ENCODE measurements at regions not wholly inside any gene's neighbourhood (a gene's known extent, or its start where the extent isn't known, plus 50 kb on each side); places are given as distances from the start of the nearest gene placed in this dataset.

DNA sequence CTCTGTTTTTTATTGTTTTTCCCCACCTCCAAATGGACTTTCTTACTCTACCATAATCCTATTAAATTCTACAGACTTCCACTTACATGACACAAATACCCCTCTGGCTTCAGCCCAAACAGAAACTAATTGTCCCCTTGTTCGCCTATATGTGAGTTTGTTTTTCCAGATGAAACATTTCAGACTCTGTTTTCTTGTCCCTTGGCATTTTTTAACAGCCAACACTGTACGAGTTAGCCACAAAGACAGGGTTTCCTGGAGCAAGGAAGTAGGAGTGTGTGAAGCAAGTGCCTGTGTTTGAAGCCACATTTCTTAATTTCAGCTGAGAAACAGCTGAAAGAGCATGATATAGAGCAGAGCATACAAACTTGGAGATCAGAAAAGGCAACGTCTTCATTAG, 382.2 kb upstream of the CDH5 start:
- ChIA-PET POLR2A (no interaction called here), CTCF (no interaction called here)
- Histone ChIP-seq H3K27me3 (replicated peaks in 1 of 2; ENCODE audit: control insufficient read depth in 2 of 2, extremely low read depth in 1 of 2, insufficient read depth in 2 of 2, low read length in 1 of 2) (no peaks in the 10 kb centered on the region), H3K36me3 (ENCODE audit: control insufficient read depth in 2 of 2, extremely low read depth in 1 of 2, insufficient read depth in 1 of 2, low read length in 1 of 2) (no peaks in the 10 kb centered on the region), H3K4me1 (ENCODE audit: control insufficient read depth in 1 of 2, extremely low read depth in 1 of 2, insufficient read depth in 2 of 2, low read length in 2 of 2) (no peaks in the 10 kb centered on the region), H3K4me3 (ENCODE audit: control insufficient read depth in 1 of 2, extremely low read depth in 1 of 2, low read length in 1 of 2) (no peak overlapping the region), H3K9me3 (no peaks in the 10 kb centered on the region), H3K27ac (ENCODE audit: low read length) (no peak overlapping the region)
- 0% methylated on average over 1 of the region's 3 CpGs for WGBS (ENCODE audit: insufficient coverage)
- Mint-ChIP-seq H3K4me1 (no peaks in the 10 kb centered on the region), H3K36me3 (no peaks in the 10 kb centered on the region), H3K9me3 (peaks cover 0 to 10% (median 0%) of the 10 kb centered on the region in 3 donors), H3K27ac (no peak overlapping the region), H3K27me3 (peaks cover 2 to 14% of the 10 kb centered on the region in 2 donors), H3K4me3 (no peak overlapping the region)
- DNase-seq (no peak), ATAC-seq (replicated peaks in 1 of 4) (no peak)

GRCh38 chr16:65981057-65981456, 385.4 kb upstream of the CDH5 start:
- DNase-seq (no peak), ATAC-seq (replicated peaks in 1 of 4) (no peak)
- Mint-ChIP-seq H3K4me1 (no peaks in the 10 kb centered on the region), H3K36me3 (no peaks in the 10 kb centered on the region), H3K4me3 (no peak overlapping the region), H3K27ac (no peak overlapping the region), H3K27me3 (peaks cover 0 to 3% of the 10 kb centered on the region in 2 donors), H3K9me3 (peaks cover 0 to 4% (median 3%) of the 10 kb centered on the region in 3 donors)
- no CpG with 5 or more reads among the region's 2 CpGs for WGBS (ENCODE audit: insufficient coverage)
- no peaks in the 10 kb centered on the region for H3K9me3 ChIP-seq
- ChIA-PET POLR2A (no interaction called here), CTCF (no interaction called here)
- H3K27me3 ChIP-seq (replicated peaks in 1 of 2; ENCODE audit: control insufficient read depth in 2 of 2, extremely low read depth in 1 of 2, insufficient read depth in 2 of 2, low read length in 1 of 2) = no peaks in the 10 kb centered on the region
- H3K4me3 ChIP-seq (ENCODE audit: control insufficient read depth in 1 of 2, extremely low read depth in 1 of 2, low read length in 1 of 2) = no peak overlapping the region
- no peak overlapping the region for H3K27ac ChIP-seq (ENCODE audit: low read length)
- no peaks in the 10 kb centered on the region for H3K36me3 ChIP-seq (ENCODE audit: control insufficient read depth in 2 of 2, extremely low read depth in 1 of 2, insufficient read depth in 1 of 2, low read length in 1 of 2)
- no peaks in the 10 kb centered on the region for H3K4me1 ChIP-seq (ENCODE audit: control insufficient read depth in 1 of 2, extremely low read depth in 1 of 2, insufficient read depth in 2 of 2, low read length in 2 of 2)

DNA sequence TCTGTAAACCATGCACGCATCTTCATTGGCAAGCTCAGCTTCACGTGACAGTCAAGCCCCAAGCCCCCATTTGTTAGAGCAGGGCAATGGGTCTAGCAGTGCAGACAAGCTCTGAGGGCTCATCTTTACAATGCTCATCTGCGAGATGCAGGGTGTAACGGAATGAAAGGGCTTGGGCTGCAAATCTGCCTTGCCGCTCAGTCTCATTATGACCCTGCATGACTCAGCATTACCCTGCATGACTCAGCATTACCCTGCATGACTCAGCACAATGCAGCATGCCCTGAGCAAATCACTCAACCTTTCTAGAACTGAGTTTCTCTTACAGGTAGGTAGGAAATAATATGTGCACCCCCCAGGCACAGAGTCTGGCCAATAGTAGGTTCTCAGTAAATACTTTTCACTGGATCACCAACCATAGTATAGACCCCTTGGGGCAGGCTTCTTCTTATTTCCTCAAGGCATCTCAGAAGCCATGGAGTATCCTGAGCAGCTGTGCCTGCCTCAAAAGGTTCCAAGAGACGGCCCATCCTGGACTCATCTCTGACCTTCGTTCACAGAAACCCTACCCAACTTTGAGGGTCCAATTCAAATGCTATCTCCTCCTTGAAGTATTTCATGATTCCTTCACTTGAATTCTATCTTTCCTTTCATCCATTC, 391.3 kb upstream of the CDH5 start:
- Mint-ChIP-seq H3K27me3 (no peaks in the 10 kb centered on the region), H3K4me3 (no peak overlapping the region), H3K36me3 (no peaks in the 10 kb centered on the region), H3K9me3 (peaks cover 0 to 8% (median 7%) of the 10 kb centered on the region in 3 donors), H3K27ac (no peak overlapping the region), H3K4me1 (no peaks in the 10 kb centered on the region)
- Histone ChIP-seq H3K9me3 (no peaks in the 10 kb centered on the region), H3K27ac (ENCODE audit: low read length) (no peak overlapping the region), H3K4me1 (ENCODE audit: control insufficient read depth in 1 of 2, extremely low read depth in 1 of 2, insufficient read depth in 2 of 2, low read length in 2 of 2) (no peaks in the 10 kb centered on the region), H3K4me3 (ENCODE audit: control insufficient read depth in 1 of 2, extremely low read depth in 1 of 2, low read length in 1 of 2) (no peak overlapping the region), H3K36me3 (ENCODE audit: control insufficient read depth in 2 of 2, extremely low read depth in 1 of 2, insufficient read depth in 1 of 2, low read length in 1 of 2) (no peaks in the 10 kb centered on the region), H3K27me3 (replicated peaks in 1 of 2; ENCODE audit: control insufficient read depth in 2 of 2, extremely low read depth in 1 of 2, insufficient read depth in 2 of 2, low read length in 1 of 2) (no peaks in the 10 kb centered on the region)
- ChIA-PET CTCF (no interaction called here), POLR2A (no interaction called here)
- DNase-seq = no peak
- WGBS (ENCODE audit: insufficient coverage) = 63% methylated on average over 7 of the region's 7 CpGs
- ATAC-seq (replicated peaks in 1 of 4) = no peak

GRCh38 chr16:65967376-65967775, 399.1 kb upstream of the CDH5 start:
- ChIA-PET POLR2A (no interaction called here), CTCF (no interaction called here)
- Mint-ChIP-seq H3K27me3 (peaks cover 3 to 6% of the 10 kb centered on the region in 2 donors), H3K4me3 (no peak overlapping the region), H3K4me1 (no peaks in the 10 kb centered on the region), H3K27ac (no peak overlapping the region), H3K9me3 (peaks cover 0 to 8% (median 5%) of the 10 kb centered on the region in 3 donors), H3K36me3 (no peaks in the 10 kb centered on the region)
- Histone ChIP-seq H3K27ac (ENCODE audit: low read length) (no peak overlapping the region), H3K27me3 (replicated peaks in 1 of 2; ENCODE audit: control insufficient read depth in 2 of 2, extremely low read depth in 1 of 2, insufficient read depth in 2 of 2, low read length in 1 of 2) (no peaks in the 10 kb centered on the region), H3K4me3 (ENCODE audit: control insufficient read depth in 1 of 2, extremely low read depth in 1 of 2, low read length in 1 of 2) (no peak overlapping the region), H3K36me3 (ENCODE audit: control insufficient read depth in 2 of 2, extremely low read depth in 1 of 2, insufficient read depth in 1 of 2, low read length in 1 of 2) (no peaks in the 10 kb centered on the region), H3K9me3 (no peaks in the 10 kb centered on the region), H3K4me1 (ENCODE audit: control insufficient read depth in 1 of 2, extremely low read depth in 1 of 2, insufficient read depth in 2 of 2, low read length in 2 of 2) (no peaks in the 10 kb centered on the region)
- no CpG with 5 or more reads among the region's 4 CpGs for WGBS (ENCODE audit: insufficient coverage)
- DNase-seq = no peak
- no peak for ATAC-seq (replicated peaks in 1 of 4)

- H3K4me1 Mint-ChIP-seq = no peaks in the 10 kb centered on the region
- no peaks in the 10 kb centered on the region for H3K36me3 ChIP-seq (ENCODE audit: control insufficient read depth in 2 of 2, extremely low read depth in 1 of 2, insufficient read depth in 1 of 2, low read length in 1 of 2)
- H3K4me3 Mint-ChIP-seq = no peak overlapping the region
- no peak for DNase-seq
- no peak for ATAC-seq (replicated peaks in 1 of 4)
- H3K27ac Mint-ChIP-seq = no peak overlapping the region
- POLR2A ChIA-PET = no interaction called here
- CTCF ChIA-PET = no interaction called here
- no peaks in the 10 kb centered on the region for H3K9me3 ChIP-seq
- H3K27me3 Mint-ChIP-seq = peaks cover 3 to 6% of the 10 kb centered on the region in 2 donors
- H3K36me3 Mint-ChIP-seq = no peaks in the 10 kb centered on the region
- peaks cover 0 to 5% (median 3%) of the 10 kb centered on the region in 3 donors for H3K9me3 Mint-ChIP-seq
- no peak overlapping the region for H3K27ac ChIP-seq (ENCODE audit: low read length)
- H3K27me3 ChIP-seq (replicated peaks in 1 of 2; ENCODE audit: control insufficient read depth in 2 of 2, extremely low read depth in 1 of 2, insufficient read depth in 2 of 2, low read length in 1 of 2) = no peaks in the 10 kb centered on the region
- 81% methylated on average over 3 of the region's 6 CpGs for WGBS (ENCODE audit: insufficient coverage)
- H3K4me1 ChIP-seq (ENCODE audit: control insufficient read depth in 1 of 2, extremely low read depth in 1 of 2, insufficient read depth in 2 of 2, low read length in 2 of 2) = no peaks in the 10 kb centered on the region
- H3K4me3 ChIP-seq (ENCODE audit: control insufficient read depth in 1 of 2, extremely low read depth in 1 of 2, low read length in 1 of 2) = no peak overlapping the region
Observed at GRCh38 chr16:65965628-65966027, 400.9 kb upstream of the CDH5 start.

GRCh38 chr16:65964752-65965151, 401.7 kb upstream of the CDH5 start:
- WGBS (ENCODE audit: insufficient coverage) = 67% methylated on average over 3 of the region's 4 CpGs
- Mint-ChIP-seq H3K4me3 (no peak overlapping the region), H3K27ac (no peak overlapping the region), H3K36me3 (no peaks in the 10 kb centered on the region), H3K4me1 (no peaks in the 10 kb centered on the region), H3K27me3 (peaks cover 3 to 6% of the 10 kb centered on the region in 2 donors), H3K9me3 (peaks cover 0 to 3% (median 0%) of the 10 kb centered on the region in 3 donors)
- no peak for DNase-seq
- CTCF ChIA-PET = no interaction called here
- Histone ChIP-seq H3K4me1 (ENCODE audit: control insufficient read depth in 1 of 2, extremely low read depth in 1 of 2, insufficient read depth in 2 of 2, low read length in 2 of 2) (no peaks in the 10 kb centered on the region), H3K4me3 (ENCODE audit: control insufficient read depth in 1 of 2, extremely low read depth in 1 of 2, low read length in 1 of 2) (no peak overlapping the region), H3K36me3 (ENCODE audit: control insufficient read depth in 2 of 2, extremely low read depth in 1 of 2, insufficient read depth in 1 of 2, low read length in 1 of 2) (no peaks in the 10 kb centered on the region), H3K27me3 (replicated peaks in 1 of 2; ENCODE audit: control insufficient read depth in 2 of 2, extremely low read depth in 1 of 2, insufficient read depth in 2 of 2, low read length in 1 of 2) (no peaks in the 10 kb centered on the region), H3K9me3 (no peaks in the 10 kb centered on the region), H3K27ac (ENCODE audit: low read length) (no peak overlapping the region)
- ATAC-seq (replicated peaks in 1 of 4) = no peak
- POLR2A ChIA-PET = no interaction called here

Measured in T-cell (primary cell).